CD4-positive, alpha-beta T cell treated with Interleukin-21 for 1 hour (primary cell): ENCODE measurements at regions not wholly inside any gene's neighbourhood (a gene's known extent, or its start where the extent isn't known, plus 50 kb on each side); places are given as distances from the start of the nearest gene placed in this dataset.
"Not testable (repeated sequence)": the region's sequence is repeated elsewhere in the genome, so short reads cannot be mapped to it uniquely, and the experiment has no call there.

Experiments used
- DNase-seq: peaks from one replicate; pipeline ENCODE4 v3.0.0-alpha.2; 2020

- no peak for DNase-seq
Observed at GRCh38 chr12:94856324-94856723, 147.2 kb downstream of the NDUFA12 start.

GRCh38 chr12:94855853-94856252 is 147.6 kb downstream of the NDUFA12 start:
- DNase-seq: no peak

- no peak for DNase-seq
Observed at GRCh38 chr12:94851396-94852028, 152.0 kb downstream of the NDUFA12 start.

GRCh38 chr12:94849411-94849976 is 154.0 kb downstream of the NDUFA12 start:
- no peak for DNase-seq

GRCh38 chr12:94848966-94849365 is 154.5 kb downstream of the NDUFA12 start:
- no peak for DNase-seq

- DNase-seq: no peak
Observed at GRCh38 chr12:94845110-94845509, 158.4 kb downstream of the NDUFA12 start.

- no peak for DNase-seq
Observed at GRCh38 chr12:94844452-94844851, 159.0 kb downstream of the NDUFA12 start.

- no peak for DNase-seq
Observed at GRCh38 chr12:94841904-94842610, 161.4 kb downstream of the NDUFA12 start.

- DNase-seq: no peak
Observed at GRCh38 chr12:94841177-94841576, 162.3 kb downstream of the NDUFA12 start.

GRCh38 chr12:94839347-94839746 is 164.2 kb downstream of the NDUFA12 start:
- DNase-seq: no peak

GRCh38 chr12:94836952-94837670 is 166.4 kb downstream of the NDUFA12 start:
- DNase-seq: not testable (repeated sequence)

GRCh38 chr12:94834036-94834625 is 169.4 kb downstream of the NDUFA12 start:
- no peak for DNase-seq

- DNase-seq: no peak
Observed at GRCh38 chr12:94832780-94833681, 170.5 kb downstream of the NDUFA12 start.

GRCh38 chr12:94832105-94832504 is 171.4 kb downstream of the NDUFA12 start:
- DNase-seq: no peak

- no peak for DNase-seq
Observed at GRCh38 chr12:94831081-94831751, 172.3 kb downstream of the NDUFA12 start.

- no peak for DNase-seq
Observed at GRCh38 chr12:94829552-94829951, 173.9 kb downstream of the NDUFA12 start.

- DNase-seq: no peak
Observed at GRCh38 chr12:94819011-94819410, 168.7 kb upstream of the TMCC3 start.

GRCh38 chr12:94817695-94818075 is 167.3 kb upstream of the TMCC3 start:
- DNase-seq: no peak

- not testable (repeated sequence) for DNase-seq
Observed at GRCh38 chr12:94817201-94817600, 166.8 kb upstream of the TMCC3 start.

- not testable (repeated sequence) for DNase-seq
Observed at GRCh38 chr12:94816746-94817145, 166.4 kb upstream of the TMCC3 start.

GRCh38 chr12:94815958-94816357 is 165.6 kb upstream of the TMCC3 start:
- no peak for DNase-seq

- DNase-seq: no peak
Observed at GRCh38 chr12:94815450-94815849, 165.1 kb upstream of the TMCC3 start.
